ENCODE measurements at regions not wholly inside any gene's neighbourhood (a gene's known extent, or its start where the extent isn't known, plus 50 kb on each side); places are given as distances from the start of the nearest gene placed in this dataset.
"Not testable (repeated sequence)": the region's sequence is repeated elsewhere in the genome, so short reads cannot be mapped to it uniquely, and the experiment has no call there.

DNA sequence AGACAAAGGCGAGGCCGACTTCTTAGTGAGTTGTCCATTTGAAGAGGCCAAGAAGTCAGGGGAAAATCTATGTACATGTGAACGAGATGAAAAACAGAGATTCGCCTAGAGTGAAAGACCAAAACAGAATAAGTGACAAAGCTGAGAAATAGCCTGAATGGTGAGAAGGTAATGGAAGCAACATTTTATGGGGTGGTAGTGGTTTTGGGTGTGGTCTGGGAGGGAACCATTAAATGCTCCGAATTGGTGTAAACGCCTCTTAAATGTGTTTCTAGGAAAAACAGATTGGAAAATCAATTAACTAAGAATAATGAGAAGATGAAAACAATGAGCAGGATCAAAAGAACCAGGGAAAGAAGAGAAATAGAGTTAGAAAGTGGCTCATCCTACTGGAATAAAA, 83.8 kb upstream of the MANSC4 start:
- no peak for DNase-seq

DNA sequence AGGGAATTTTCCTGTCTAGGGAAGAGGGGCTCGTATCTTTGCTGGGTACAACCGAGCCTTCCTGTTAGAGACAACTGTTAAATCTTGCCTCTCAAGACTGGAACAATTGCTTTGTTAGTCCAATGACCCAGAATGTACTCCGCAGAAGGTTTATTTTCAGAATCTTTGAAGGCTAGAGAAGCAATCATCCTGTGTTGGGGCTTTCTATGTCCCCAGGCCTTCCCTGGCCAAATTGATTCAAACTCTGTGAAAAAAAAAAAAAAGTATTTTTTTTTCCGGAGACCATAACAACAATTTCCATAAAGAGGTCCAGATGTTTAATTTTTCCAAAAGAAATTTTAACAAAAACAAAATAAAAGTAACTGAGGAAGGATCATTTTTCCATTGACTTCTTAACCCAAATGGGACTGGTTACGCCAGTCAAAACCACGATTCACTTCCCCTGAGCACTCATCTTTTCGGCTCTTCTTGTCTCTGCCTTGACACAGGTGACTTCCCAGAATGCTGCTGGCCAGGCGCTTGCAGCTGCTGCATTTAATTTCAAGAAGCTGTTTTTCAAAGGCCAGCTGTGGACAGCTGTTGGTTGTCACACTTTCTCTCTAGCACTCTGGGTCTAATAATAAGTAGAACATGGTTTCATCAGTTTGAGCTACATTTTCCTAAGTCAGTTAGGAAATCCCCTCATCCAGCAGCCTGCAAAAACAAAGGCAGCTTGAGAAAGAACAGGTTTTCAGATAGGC, 81.6 kb upstream of the MANSC4 start:
- no peak for DNase-seq

DNA sequence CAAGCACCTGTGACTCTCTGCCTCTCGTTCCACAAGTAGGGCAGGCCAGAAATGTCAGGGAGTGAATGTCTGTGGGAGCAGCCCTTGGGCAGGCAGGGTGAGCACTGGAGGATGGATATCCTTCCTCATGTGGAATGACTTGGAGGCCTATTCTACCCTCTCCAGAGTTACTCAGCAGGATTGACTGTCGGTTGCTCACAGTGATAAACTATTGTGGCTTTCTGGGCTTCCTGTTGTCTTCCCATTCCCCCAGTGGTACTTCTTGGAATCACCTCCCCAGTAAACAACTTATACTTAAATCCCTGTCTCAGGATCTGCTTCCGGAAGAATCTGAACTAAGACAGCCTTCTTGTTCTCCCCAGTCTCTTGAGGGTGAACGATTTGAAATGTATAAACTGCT, 79.6 kb upstream of the MANSC4 start:
- no peak for DNase-seq

DNA sequence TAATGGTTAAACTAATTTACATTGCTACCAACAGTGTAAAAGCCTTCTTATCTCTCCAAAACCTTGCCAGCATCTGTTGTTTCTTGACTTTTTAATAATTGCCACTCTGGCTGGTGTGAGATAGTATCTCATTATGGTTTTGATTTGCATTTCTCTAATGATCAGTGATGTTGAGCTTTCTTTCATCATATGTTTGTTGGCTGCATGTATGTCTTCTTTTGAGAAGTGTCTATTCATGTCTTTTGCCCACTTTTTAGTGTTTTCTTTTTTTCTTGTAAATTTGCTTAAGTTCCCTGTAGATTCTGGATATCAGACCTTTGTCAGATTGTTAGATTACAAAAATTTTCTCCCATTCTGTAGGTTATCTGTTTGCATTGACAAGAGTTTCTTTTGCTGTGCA, 77.0 kb upstream of the MANSC4 start:
- not testable (repeated sequence) for DNase-seq

DNA sequence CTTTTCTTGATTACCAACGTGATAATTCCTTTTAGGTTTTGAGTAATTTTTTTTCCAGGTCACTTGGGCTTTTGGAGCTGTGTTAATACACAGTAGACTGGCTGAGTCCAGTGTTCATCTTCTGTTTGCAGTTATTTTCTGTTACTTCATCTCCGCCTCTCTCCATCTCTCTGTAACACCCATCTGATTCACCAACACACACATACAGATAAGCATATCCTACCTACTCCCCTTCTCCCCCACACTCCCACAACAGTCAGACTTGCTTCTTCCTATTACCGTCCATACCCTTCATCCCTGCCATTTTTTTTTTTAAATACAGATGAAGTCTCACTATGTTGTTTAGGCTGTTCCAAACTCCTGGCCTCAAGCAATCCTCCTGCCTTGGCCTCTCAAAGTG, 72.7 kb upstream of the MANSC4 start:
- no peak for DNase-seq

Measured in fibroblast of skin of back (primary cell).